ENCODE measurements at regions not wholly inside any gene's neighbourhood (a gene's known extent, or its start where the extent isn't known, plus 50 kb on each side); places are given as distances from the start of the nearest gene placed in this dataset.

DNA sequence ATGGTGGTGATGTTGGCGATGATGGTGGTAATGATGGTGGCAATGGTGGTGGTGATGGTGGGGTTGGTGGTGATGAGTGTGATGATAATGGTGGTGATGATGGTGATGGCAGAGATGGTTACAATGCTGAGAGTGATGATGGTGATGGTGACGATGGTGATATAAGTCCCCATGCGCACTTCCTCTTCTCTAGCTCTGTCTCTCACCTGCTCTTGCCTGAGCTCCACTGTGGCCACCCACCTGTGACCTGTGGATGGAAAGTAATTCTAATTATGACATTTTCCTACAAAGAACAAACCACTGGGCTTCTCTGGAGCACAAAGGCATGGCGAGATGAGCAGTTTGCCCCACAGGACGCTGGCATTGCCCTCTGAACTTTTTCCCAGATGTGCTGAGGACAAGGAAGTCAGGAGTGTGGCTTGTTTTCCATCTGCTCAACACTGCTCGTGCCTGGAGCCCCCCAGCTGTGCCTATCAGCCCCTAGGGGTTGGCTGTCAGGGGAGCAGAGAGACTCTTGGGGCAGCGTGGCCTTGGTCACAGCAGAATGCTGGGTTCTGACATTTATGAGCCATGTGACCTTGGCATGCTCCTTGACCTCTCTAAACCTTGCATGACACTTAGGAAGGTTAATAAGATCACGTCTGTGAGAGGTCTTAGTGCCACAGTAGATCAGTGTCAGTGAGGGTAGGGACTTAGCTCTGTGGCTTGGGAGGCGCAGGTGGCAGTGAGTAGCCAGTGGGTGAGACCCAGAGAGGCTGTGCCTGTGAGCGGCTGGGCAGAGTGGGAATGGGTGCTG is 68.4 kb downstream of the RRM2 start:
- Histone ChIP-seq H3K9me3 (ENCODE audit: control insufficient read depth, insufficient read depth, low read depth, low read length) (no peaks in the 10 kb centered on the region), H3K27me3 (ENCODE audit: control insufficient read depth, insufficient read depth, low read length) (no peaks in the 10 kb centered on the region), H3K36me3 (ENCODE audit: control insufficient read depth, insufficient read depth, low read length) (no peaks in the 10 kb centered on the region), H3K9ac (ENCODE audit: insufficient read depth, low read length) (no peak overlapping the region), H3K4me2 (ENCODE audit: extremely low read depth, insufficient read depth, low read length) (no peak overlapping the region), H3K27ac (ENCODE audit: insufficient read depth, low read length) (no peak overlapping the region), H3K4me3 (replicated peaks in 1 of 4; ENCODE audit: control extremely low read depth in 1 of 4, insufficient read depth in 1 of 4, low read depth in 3 of 4, low read length in 4 of 4) (no peak overlapping the region), H2AFZ (ENCODE audit: low read length) (no peak overlapping the region), H3K4me1 (ENCODE audit: control insufficient read depth, extremely low read depth, insufficient read depth, low read length) (peaks cover 12% of the 10 kb centered on the region), H3K79me2 (ENCODE audit: control insufficient read depth, insufficient read depth, low read length) (no peaks in the 10 kb centered on the region), H4K20me1 (ENCODE audit: control insufficient read depth, extremely low read depth, insufficient read depth, low read length) (no peaks in the 10 kb centered on the region)
- no peak for DNase-seq (ENCODE audit: low read depth in 2 of 2)
- TF ChIP-seq, protein P1, sequence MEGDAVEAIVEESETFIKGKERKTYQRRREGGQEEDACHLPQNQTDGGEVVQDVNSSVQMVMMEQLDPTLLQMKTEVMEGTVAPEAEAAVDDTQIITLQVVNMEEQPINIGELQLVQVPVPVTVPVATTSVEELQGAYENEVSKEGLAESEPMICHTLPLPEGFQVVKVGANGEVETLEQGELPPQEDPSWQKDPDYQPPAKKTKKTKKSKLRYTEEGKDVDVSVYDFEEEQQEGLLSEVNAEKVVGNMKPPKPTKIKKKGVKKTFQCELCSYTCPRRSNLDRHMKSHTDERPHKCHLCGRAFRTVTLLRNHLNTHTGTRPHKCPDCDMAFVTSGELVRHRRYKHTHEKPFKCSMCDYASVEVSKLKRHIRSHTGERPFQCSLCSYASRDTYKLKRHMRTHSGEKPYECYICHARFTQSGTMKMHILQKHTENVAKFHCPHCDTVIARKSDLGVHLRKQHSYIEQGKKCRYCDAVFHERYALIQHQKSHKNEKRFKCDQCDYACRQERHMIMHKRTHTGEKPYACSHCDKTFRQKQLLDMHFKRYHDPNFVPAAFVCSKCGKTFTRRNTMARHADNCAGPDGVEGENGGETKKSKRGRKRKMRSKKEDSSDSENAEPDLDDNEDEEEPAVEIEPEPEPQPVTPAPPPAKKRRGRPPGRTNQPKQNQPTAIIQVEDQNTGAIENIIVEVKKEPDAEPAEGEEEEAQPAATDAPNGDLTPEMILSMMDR (conservative IDR thresholded peaks at IDR 0.05 in 1 of 2, IDR thresholded peaks at IDR 0.05 in 1 of 2; ENCODE audit: low read depth in 1 of 2, low read length in 2 of 2): no peak
- TF ChIP-seq EZH2 (IDR thresholded peaks at IDR 0.05; ENCODE audit: low read length, missing control alignments): no peak

DNA sequence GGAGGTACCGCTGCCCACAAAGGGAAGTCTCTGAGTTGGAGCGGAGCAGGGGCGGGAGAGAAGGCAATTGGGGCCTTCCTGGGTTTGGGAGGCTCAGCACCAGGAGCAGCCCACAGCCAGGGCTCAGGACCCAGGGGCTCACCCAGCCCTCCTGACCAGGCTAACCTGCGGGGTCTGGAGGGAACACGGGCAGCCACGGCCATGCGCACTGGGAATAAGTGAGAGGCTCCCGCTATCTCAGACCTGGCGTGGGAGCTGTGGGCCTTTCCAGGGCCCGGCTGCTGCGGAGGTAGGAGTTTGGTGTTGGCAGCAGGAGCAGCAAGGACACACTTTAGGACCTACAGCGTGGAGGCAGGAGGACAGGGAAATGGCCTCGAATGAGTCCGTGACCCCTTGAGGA is 69.0 kb downstream of the RRM2 start:
- no peaks in the 10 kb centered on the region for H3K36me3 ChIP-seq (ENCODE audit: control insufficient read depth, insufficient read depth, low read length)
- H3K27ac ChIP-seq (ENCODE audit: insufficient read depth, low read length): no peak overlapping the region
- H3K9ac ChIP-seq (ENCODE audit: insufficient read depth, low read length): no peak overlapping the region
- TF ChIP-seq, protein P1 (conservative IDR thresholded peaks at IDR 0.05 in 1 of 2, IDR thresholded peaks at IDR 0.05 in 1 of 2; ENCODE audit: low read depth in 1 of 2, low read length in 2 of 2): no peak
- TF ChIP-seq EZH2 (IDR thresholded peaks at IDR 0.05; ENCODE audit: low read length, missing control alignments): no peak
- H3K79me2 ChIP-seq (ENCODE audit: control insufficient read depth, insufficient read depth, low read length): no peaks in the 10 kb centered on the region
- no peak overlapping the region for H2AFZ ChIP-seq (ENCODE audit: low read length)
- H3K9me3 ChIP-seq (ENCODE audit: control insufficient read depth, insufficient read depth, low read depth, low read length): no peaks in the 10 kb centered on the region
- H4K20me1 ChIP-seq (ENCODE audit: control insufficient read depth, extremely low read depth, insufficient read depth, low read length): no peaks in the 10 kb centered on the region
- DNase-seq (ENCODE audit: low read depth in 2 of 2): no peak
- no peaks in the 10 kb centered on the region for H3K27me3 ChIP-seq (ENCODE audit: control insufficient read depth, insufficient read depth, low read length)
- peaks cover 12% of the 10 kb centered on the region for H3K4me1 ChIP-seq (ENCODE audit: control insufficient read depth, extremely low read depth, insufficient read depth, low read length)
- no peak overlapping the region for H3K4me3 ChIP-seq (replicated peaks in 1 of 4; ENCODE audit: control extremely low read depth in 1 of 4, insufficient read depth in 1 of 4, low read depth in 3 of 4, low read length in 4 of 4)
- no peak overlapping the region for H3K4me2 ChIP-seq (ENCODE audit: extremely low read depth, insufficient read depth, low read length)

DNA sequence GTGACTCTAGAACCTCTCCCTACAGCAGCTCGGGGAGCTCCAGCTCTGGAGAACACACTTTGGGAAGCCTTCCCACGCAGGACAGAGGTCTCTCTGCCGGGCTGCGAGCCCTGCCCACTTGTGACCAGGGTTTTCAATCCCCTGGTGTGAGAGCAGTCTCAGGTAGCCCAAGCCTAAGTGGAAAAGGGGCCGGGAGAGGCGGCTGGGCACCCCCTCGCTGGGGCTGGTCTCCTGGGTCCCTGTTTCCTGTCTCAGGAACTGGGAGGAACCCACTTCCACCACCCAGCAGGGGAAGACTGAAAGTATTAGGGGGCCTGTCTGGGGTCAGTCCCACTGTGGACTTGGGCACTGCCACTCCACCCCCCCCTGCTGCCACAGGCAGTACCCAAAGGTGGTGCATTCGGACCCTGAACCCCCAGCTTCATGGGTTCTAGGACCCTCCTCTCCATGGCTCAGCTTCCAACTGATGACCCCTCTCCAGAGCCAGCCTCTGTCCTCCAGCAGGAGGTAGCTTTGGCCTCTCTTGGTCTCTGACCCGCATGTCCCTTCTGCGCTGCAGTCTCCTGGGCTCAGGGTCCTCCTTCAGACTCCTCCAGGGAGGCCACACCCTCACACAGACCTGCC is 70.0 kb downstream of the RRM2 start:
- TF ChIP-seq, protein P1 (conservative IDR thresholded peaks at IDR 0.05 in 1 of 2, IDR thresholded peaks at IDR 0.05 in 1 of 2; ENCODE audit: low read depth in 1 of 2, low read length in 2 of 2): no peak
- no peak for TF ChIP-seq EZH2 (IDR thresholded peaks at IDR 0.05; ENCODE audit: low read length, missing control alignments)
- H2AFZ ChIP-seq (ENCODE audit: low read length): no peak overlapping the region

More for the DNA sequence above, 70.0 kb downstream of the RRM2 start:
- Histone ChIP-seq H3K4me2 (ENCODE audit: extremely low read depth, insufficient read depth, low read length) (no peak overlapping the region), H3K4me3 (replicated peaks in 1 of 4; ENCODE audit: control extremely low read depth in 1 of 4, insufficient read depth in 1 of 4, low read depth in 3 of 4, low read length in 4 of 4) (no peak overlapping the region), H3K36me3 (ENCODE audit: control insufficient read depth, insufficient read depth, low read length) (no peaks in the 10 kb centered on the region), H3K27me3 (ENCODE audit: control insufficient read depth, insufficient read depth, low read length) (no peaks in the 10 kb centered on the region), H4K20me1 (ENCODE audit: control insufficient read depth, extremely low read depth, insufficient read depth, low read length) (no peaks in the 10 kb centered on the region), H3K4me1 (ENCODE audit: control insufficient read depth, extremely low read depth, insufficient read depth, low read length) (peaks cover 12% of the 10 kb centered on the region), H3K27ac (ENCODE audit: insufficient read depth, low read length) (no peak overlapping the region), H3K9ac (ENCODE audit: insufficient read depth, low read length) (no peak overlapping the region), H3K9me3 (ENCODE audit: control insufficient read depth, insufficient read depth, low read depth, low read length) (no peaks in the 10 kb centered on the region), H3K79me2 (ENCODE audit: control insufficient read depth, insufficient read depth, low read length) (no peaks in the 10 kb centered on the region)
- no peak for DNase-seq (ENCODE audit: low read depth in 2 of 2)
